ENCODE measurements at regions not wholly inside any gene's neighbourhood (a gene's known extent, or its start where the extent isn't known, plus 50 kb on each side); places are given as distances from the start of the nearest gene placed in this dataset.
"Not testable (repeated sequence)": the region's sequence is repeated elsewhere in the genome, so short reads cannot be mapped to it uniquely, and the experiment has no call there.

GRCh38 chr6:84579404-84579803 is 185.0 kb downstream of the TBX18 start:
- H3K27me3 ChIP-seq (replicated peaks; ENCODE audit: insufficient read depth): no peaks in the 10 kb centered on the region
- ATAC-seq (ENCODE audit: insufficient number of reproducible peaks, low FRiP score, low read depth) (no peak), DNase-seq (ENCODE audit: low spot score) (no peak)
- H3K4me1 ChIP-seq (ENCODE audit: control insufficient read depth in 1 of 2, low read depth in 2 of 2): peaks cover 0 to 5% of the 10 kb centered on the region in 2 donors
- H3K4me3 ChIP-seq: no peak overlapping the region
- H3K36me3 ChIP-seq: no peaks in the 10 kb centered on the region
- no peak for TF ChIP-seq CTCF (IDR thresholded peaks at IDR 0.05)
- no peak overlapping the region for H3K27ac ChIP-seq
- no peaks in the 10 kb centered on the region for H3K9me3 ChIP-seq

GRCh38 chr6:84576029-84576428 is 188.4 kb downstream of the TBX18 start:
- no peaks in the 10 kb centered on the region for H3K27me3 ChIP-seq (replicated peaks; ENCODE audit: insufficient read depth)
- no peak overlapping the region for H3K27ac ChIP-seq
- H3K4me3 ChIP-seq: no peak overlapping the region
- H3K9me3 ChIP-seq: no peaks in the 10 kb centered on the region
- no peak for DNase-seq (ENCODE audit: low spot score)
- no peak for TF ChIP-seq CTCF (IDR thresholded peaks at IDR 0.05)
- H3K36me3 ChIP-seq: no peaks in the 10 kb centered on the region
- H3K4me1 ChIP-seq (ENCODE audit: control insufficient read depth in 1 of 2, low read depth in 2 of 2): no peaks in the 10 kb centered on the region
- no peak for ATAC-seq (ENCODE audit: insufficient number of reproducible peaks, low FRiP score, low read depth)

- ATAC-seq (ENCODE audit: insufficient number of reproducible peaks, low FRiP score, low read depth): no peak
- Histone ChIP-seq H3K9me3 (no peaks in the 10 kb centered on the region), H3K27ac (no peak overlapping the region), H3K4me3 (no peak overlapping the region), H3K27me3 (replicated peaks; ENCODE audit: insufficient read depth) (no peaks in the 10 kb centered on the region), H3K4me1 (ENCODE audit: control insufficient read depth in 1 of 2, low read depth in 2 of 2) (no peaks in the 10 kb centered on the region), H3K36me3 (no peaks in the 10 kb centered on the region)
- no peak for DNase-seq (ENCODE audit: low spot score)
- TF ChIP-seq CTCF (IDR thresholded peaks at IDR 0.05): no peak
Observed at GRCh38 chr6:84575264-84575663, 189.1 kb downstream of the TBX18 start.

GRCh38 chr6:84569882-84570281 is 194.5 kb downstream of the TBX18 start:
- no peaks in the 10 kb centered on the region for H3K9me3 ChIP-seq
- no peak for ATAC-seq (ENCODE audit: insufficient number of reproducible peaks, low FRiP score, low read depth)
- H3K27me3 ChIP-seq (replicated peaks; ENCODE audit: insufficient read depth): no peaks in the 10 kb centered on the region
- no peaks in the 10 kb centered on the region for H3K4me1 ChIP-seq (ENCODE audit: control insufficient read depth in 1 of 2, low read depth in 2 of 2)
- H3K36me3 ChIP-seq: no peaks in the 10 kb centered on the region
- H3K27ac ChIP-seq: no peak overlapping the region
- DNase-seq (ENCODE audit: low spot score): no peak
- H3K4me3 ChIP-seq: no peak overlapping the region
- TF ChIP-seq CTCF (IDR thresholded peaks at IDR 0.05): no peak

GRCh38 chr6:84568971-84569370 is 195.4 kb downstream of the TBX18 start:
- no peaks in the 10 kb centered on the region for H3K9me3 ChIP-seq
- no peak for ATAC-seq (ENCODE audit: insufficient number of reproducible peaks, low FRiP score, low read depth)
- DNase-seq (ENCODE audit: low spot score): no peak
- H3K27me3 ChIP-seq (replicated peaks; ENCODE audit: insufficient read depth): no peaks in the 10 kb centered on the region
- H3K27ac ChIP-seq: no peak overlapping the region
- TF ChIP-seq CTCF (IDR thresholded peaks at IDR 0.05): no peak
- no peaks in the 10 kb centered on the region for H3K36me3 ChIP-seq
- H3K4me1 ChIP-seq (ENCODE audit: control insufficient read depth in 1 of 2, low read depth in 2 of 2): no peaks in the 10 kb centered on the region
- H3K4me3 ChIP-seq: no peak overlapping the region

GRCh38 chr6:84565718-84566117 is 198.7 kb downstream of the TBX18 start:
- ATAC-seq (ENCODE audit: insufficient number of reproducible peaks, low FRiP score, low read depth); H3K4me1 ChIP-seq (ENCODE audit: control insufficient read depth in 1 of 2, low read depth in 2 of 2); H3K4me3 ChIP-seq: not testable (repeated sequence)

More at GRCh38 chr6:84565718-84566117, 198.7 kb downstream of the TBX18 start:
- not testable (repeated sequence) for DNase-seq (ENCODE audit: low spot score); H3K27me3 ChIP-seq (replicated peaks; ENCODE audit: insufficient read depth); H3K9me3 ChIP-seq; H3K27ac ChIP-seq; H3K36me3 ChIP-seq

All from thoracic aorta (tissue), 2 donors.